GM12878 (cell line): ENCODE measurements at regions not wholly inside any gene's neighbourhood (a gene's known extent, or its start where the extent isn't known, plus 50 kb on each side); places are given as distances from the start of the nearest gene placed in this dataset.
"Not testable (repeated sequence)": the region's sequence is repeated elsewhere in the genome, so short reads cannot be mapped to it uniquely, and the experiment has no call there.

Source experiments
- NBN ChIP-seq: fragments of 450-650 bp; IDR thresholded peaks from 2 replicates; pipeline ENCODE4 v1.6.1; 2016
- NRF1 ChIP-seq: conservative IDR thresholded peaks from 2 replicates; pipeline ENCODE4 v1.6.1; 2011; ENCODE audit warnings: mild to moderate bottlenecking, low read depth, low read length, improper control_type of control experiment
- POLR2A ChIP-seq: IDR thresholded peaks from 2 replicates; pipeline ENCODE4 v1.6.1; 2011; ENCODE audit warnings: low read depth, mild to moderate bottlenecking, low read length
- SIX5 ChIP-seq: IDR thresholded peaks from 2 replicates; pipeline ENCODE4 v1.6.1; 2011; ENCODE audit warnings: mild to moderate bottlenecking, low read depth, low read length, moderate library complexity; ENCODE audit not compliant: severe bottlenecking
- ZNF384 ChIP-seq: IDR thresholded peaks from 2 replicates; pipeline ENCODE4 v1.6.1; 2012; ENCODE audit warnings: low read depth, mild to moderate bottlenecking, low read length, improper control_type of control experiment, borderline replicate concordance
- TF ChIP-seq, protein P1 (sequence below), 3 experiments: IDR thresholded peaks in 2 of 3; conservative IDR thresholded peaks in 1 of 3; 2 replicates each; pipeline ENCODE4 v1.5.1; 2011; ENCODE audit warnings: low read depth in 3 of 3, low read length in 3 of 3, mild to moderate bottlenecking in 3 of 3, control low read depth in 2 of 3, moderate library complexity in 2 of 3, inconsistent platforms in 1 of 3, mixed read lengths in 1 of 3; ENCODE audit not compliant: control insufficient read depth in 2 of 3, insufficient read depth in 1 of 3; ENCODE audit errors: extremely low read depth in 1 of 3
- TF ChIP-seq, protein P2 (sequence below): IDR thresholded peaks from 2 replicates; pipeline ENCODE4 v1.6.1; 2011; ENCODE audit warnings: borderline replicate concordance, low read depth, mild to moderate bottlenecking, moderate library complexity, mixed read lengths, low read length; ENCODE audit not compliant: insufficient read depth; ENCODE audit errors: extremely low read length

DNA sequence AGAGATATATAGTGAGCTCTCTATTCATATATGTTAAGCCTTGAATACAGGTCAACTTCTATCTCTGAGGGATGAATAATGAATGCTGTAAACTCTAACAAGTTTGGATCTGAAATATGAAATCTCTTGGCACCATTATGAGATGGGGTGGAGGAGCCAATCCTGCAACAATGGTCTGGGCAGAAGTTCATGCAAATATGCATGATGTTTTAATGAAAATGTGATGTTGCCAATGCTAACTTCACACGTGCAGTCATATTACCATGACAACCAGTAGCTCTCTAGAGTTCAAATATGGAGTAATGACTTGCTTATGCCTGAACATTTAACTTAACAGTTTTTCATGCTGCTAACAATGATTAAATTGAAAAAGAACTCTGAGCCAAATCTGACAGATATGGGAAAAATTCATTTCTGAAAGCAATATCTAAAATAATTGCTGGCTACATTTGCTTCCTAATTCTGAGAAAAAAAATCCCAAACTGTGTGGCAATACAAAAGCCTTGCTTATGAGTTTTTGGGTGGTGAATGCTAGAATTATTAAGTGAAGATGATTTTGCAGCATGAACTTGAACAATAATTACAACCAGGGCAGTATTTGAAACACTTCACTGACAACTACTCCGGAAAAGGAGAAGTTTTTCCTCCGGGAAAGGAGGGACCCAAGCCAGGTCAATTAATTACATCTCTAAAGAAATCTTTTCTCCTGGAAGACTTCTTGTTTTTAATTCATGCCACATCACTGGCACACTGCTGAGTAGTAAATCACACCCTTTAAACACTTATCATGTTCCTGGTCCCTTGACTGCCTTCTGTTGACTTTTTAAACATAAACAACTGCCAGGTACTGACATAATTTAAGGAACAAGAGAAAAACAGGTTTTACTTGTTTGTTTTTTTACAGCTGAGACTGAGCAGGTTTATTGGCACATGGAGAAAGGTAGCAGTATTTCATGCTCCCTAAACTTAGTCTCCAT is 65.8 kb upstream of the NOX4 start:
- TF ChIP-seq NRF1, ZNF384, POLR2A, NBN, SIX5: not testable (repeated sequence)
- TF ChIP-seq, protein P1, sequence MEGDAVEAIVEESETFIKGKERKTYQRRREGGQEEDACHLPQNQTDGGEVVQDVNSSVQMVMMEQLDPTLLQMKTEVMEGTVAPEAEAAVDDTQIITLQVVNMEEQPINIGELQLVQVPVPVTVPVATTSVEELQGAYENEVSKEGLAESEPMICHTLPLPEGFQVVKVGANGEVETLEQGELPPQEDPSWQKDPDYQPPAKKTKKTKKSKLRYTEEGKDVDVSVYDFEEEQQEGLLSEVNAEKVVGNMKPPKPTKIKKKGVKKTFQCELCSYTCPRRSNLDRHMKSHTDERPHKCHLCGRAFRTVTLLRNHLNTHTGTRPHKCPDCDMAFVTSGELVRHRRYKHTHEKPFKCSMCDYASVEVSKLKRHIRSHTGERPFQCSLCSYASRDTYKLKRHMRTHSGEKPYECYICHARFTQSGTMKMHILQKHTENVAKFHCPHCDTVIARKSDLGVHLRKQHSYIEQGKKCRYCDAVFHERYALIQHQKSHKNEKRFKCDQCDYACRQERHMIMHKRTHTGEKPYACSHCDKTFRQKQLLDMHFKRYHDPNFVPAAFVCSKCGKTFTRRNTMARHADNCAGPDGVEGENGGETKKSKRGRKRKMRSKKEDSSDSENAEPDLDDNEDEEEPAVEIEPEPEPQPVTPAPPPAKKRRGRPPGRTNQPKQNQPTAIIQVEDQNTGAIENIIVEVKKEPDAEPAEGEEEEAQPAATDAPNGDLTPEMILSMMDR (IDR thresholded peaks at IDR 0.05 in 2 of 3, conservative IDR thresholded peaks at IDR 0.05 in 1 of 3; ENCODE audit: control insufficient read depth in 2 of 3, extremely low read depth in 1 of 3, insufficient read depth in 1 of 3, low read depth in 3 of 3, low read length in 3 of 3): not testable (repeated sequence)
- TF ChIP-seq, protein P2, sequence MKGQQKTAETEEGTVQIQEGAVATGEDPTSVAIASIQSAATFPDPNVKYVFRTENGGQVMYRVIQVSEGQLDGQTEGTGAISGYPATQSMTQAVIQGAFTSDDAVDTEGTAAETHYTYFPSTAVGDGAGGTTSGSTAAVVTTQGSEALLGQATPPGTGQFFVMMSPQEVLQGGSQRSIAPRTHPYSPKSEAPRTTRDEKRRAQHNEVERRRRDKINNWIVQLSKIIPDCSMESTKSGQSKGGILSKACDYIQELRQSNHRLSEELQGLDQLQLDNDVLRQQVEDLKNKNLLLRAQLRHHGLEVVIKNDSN: not testable (repeated sequence)
